HepG2 (cell line): ENCODE measurements at regions not wholly inside any gene's neighbourhood (a gene's known extent, or its start where the extent isn't known, plus 50 kb on each side); places are given as distances from the start of the nearest gene placed in this dataset.

Source experiments
- ATAC-seq: fragments of 200-7000 bp; cut with Tn5 transposase; 3 replicates; pipeline ENCODE4 v1.9.1; 2020; ENCODE audit warnings: mild to moderate bottlenecking, moderate library complexity
- BruUV-seq: library from RNA; stranded (reverse); fragments of 400-500 nt; replicated peaks from 2 replicates; lab custom pipeline; 2021; lab: Mats Ljungman, UMichigan
- CTCF ChIA-PET: fragments of 300-600 bp; formaldehyde crosslinking; extraction: SDS; loops from one replicate; lab custom pipeline; 2021; ENCODE audit warnings: low total read pairs, inconsistent platforms, low intra/inter-chr PET ratio; lab: Yijun Ruan, JAX
- POLR2A ChIA-PET: fragments of 350-600 bp; sonication (Branson Sonifier 250); formaldehyde crosslinking; loops from one replicate; lab custom pipeline; 2020; ENCODE audit warnings: antibody characterized with exemption, inconsistent platforms; lab: Yijun Ruan, JAX
- DNase-seq: peaks from one replicate; pipeline ENCODE4 v3.0.0-alpha.2; 2015; ENCODE audit warnings: low spot score
- FAIRE-seq: peaks from 3 replicates; lab custom pipeline; 2011; peaks lifted over from hg19 to GRCh38; lab: Jason Lieb, UNC
- H2AFZ ChIP-seq: one replicate; pipeline ENCODE4 v1.6.1; 2011; ENCODE audit warnings: low read length, inconsistent platforms
- H3K27ac ChIP-seq: fragments of 300-600 bp; 3 replicates; pipeline ENCODE4 v1.8.0; 2011; ENCODE audit warnings: mixed run types, mild to moderate bottlenecking, mixed read lengths, low read length, inconsistent platforms; ENCODE audit not compliant: insufficient read depth; ENCODE audit errors: extremely low read length
- H3K27me3 ChIP-seq, 2 experiments: fragments of 200-600 bp in 1 of 2; 2 replicates in 1 of 2; 3 replicates in 1 of 2; pipeline versions ENCODE4 v1.6.0 to v1.8.0; 2011; ENCODE audit warnings: low read length in 2 of 2, mild to moderate bottlenecking in 2 of 2, moderate library complexity in 2 of 2, inconsistent platforms in 1 of 2; ENCODE audit not compliant: insufficient read depth in 2 of 2, control insufficient read depth in 1 of 2
- H3K36me3 ChIP-seq, 2 experiments: fragments of 200-600 bp in 1 of 2; replicated peaks in 1 of 2; 2 replicates in 1 of 2; 3 replicates in 1 of 2; pipeline versions ENCODE4 v1.5.1 to v1.8.0; 2011; ENCODE audit warnings: low read length in 2 of 2, inconsistent platforms in 1 of 2; ENCODE audit not compliant: insufficient read depth in 2 of 2, control insufficient read depth in 1 of 2
- H3K4me1 ChIP-seq: 2 replicates; pipeline ENCODE4 v1.5.1; 2012; ENCODE audit warnings: low read length, inconsistent platforms; ENCODE audit not compliant: insufficient read depth
- H3K4me2 ChIP-seq: 2 replicates; pipeline ENCODE4 v1.6.0; 2011; ENCODE audit warnings: low read depth, low read length, inconsistent platforms
- H3K4me3 ChIP-seq, 3 experiments: fragments of 200-600 bp in 1 of 3; sonication (generic), shearing (Covaris generic) in 1 of 3; replicated peaks in 1 of 3; 2 replicates each; pipeline ENCODE4 v1.5.1; 2011 to 2016; ENCODE audit warnings: low read length in 3 of 3, inconsistent platforms in 2 of 3, low read depth in 2 of 3, mild to moderate bottlenecking in 2 of 3, control low read depth in 1 of 3, mixed read lengths in 1 of 3; ENCODE audit not compliant: insufficient read depth in 1 of 3
- H3K79me2 ChIP-seq: one replicate; pipeline ENCODE4 v1.6.1; 2011; ENCODE audit warnings: low read length, inconsistent platforms; ENCODE audit not compliant: insufficient read depth
- H3K9ac ChIP-seq: 2 replicates; pipeline ENCODE4 v1.6.0; 2011; ENCODE audit warnings: mild to moderate bottlenecking, low read depth, low read length, inconsistent platforms; ENCODE audit not compliant: insufficient read depth
- H3K9me3 ChIP-seq: 2 replicates; pipeline ENCODE4 v1.5.1; 2012; ENCODE audit warnings: mild to moderate bottlenecking, low read length
- H4K20me1 ChIP-seq: 2 replicates; pipeline ENCODE4 v1.6.0; 2011; ENCODE audit warnings: inconsistent platforms, mild to moderate bottlenecking, low read length, moderate library complexity; ENCODE audit not compliant: insufficient read depth
- DBP ChIP-seq: sonication (generic); formaldehyde crosslinking; IDR thresholded peaks from 2 replicates; pipeline ENCODE4 v1.4.0; 2020; ENCODE audit warnings: missing genetic modification reagents; ENCODE audit errors: not compliant biosample characterization
- IRF2 ChIP-seq: IDR thresholded peaks from 2 replicates; pipeline ENCODE4 v1.6.1; 2018; ENCODE audit warnings: missing genetic modification reagents, missing compliant biosample characterization
- KAT8 ChIP-seq: IDR thresholded peaks from 2 replicates; pipeline ENCODE4 v1.6.1; 2016; ENCODE audit warnings: missing genetic modification reagents, missing compliant biosample characterization
- KDM3A ChIP-seq: IDR thresholded peaks from 2 replicates; pipeline ENCODE4 v1.6.1; 2018; ENCODE audit warnings: low read depth, missing compliant biosample characterization
- KLF9 ChIP-seq: IDR thresholded peaks from 2 replicates; pipeline ENCODE4 v1.6.1; 2016; ENCODE audit warnings: low read depth
- MBNL3 ChIP-seq: fragments of 250-450 bp; sonication (Bioruptor Pico); conservative IDR thresholded peaks from 2 replicates; pipeline ENCODE4 v1.8.0; 2022; ENCODE audit warnings: mild to moderate bottlenecking, inconsistent platforms
- MLLT10 ChIP-seq: sonication (generic); formaldehyde crosslinking; IDR thresholded peaks from 2 replicates; pipeline ENCODE4 v1.4.0; 2020; ENCODE audit warnings: missing genetic modification reagents
- MXD3 ChIP-seq: IDR thresholded peaks from 2 replicates; pipeline ENCODE4 v1.6.1; 2016; ENCODE audit warnings: mild to moderate bottlenecking, missing biosample characterization, missing genetic modification reagents
- RBAK ChIP-seq: sonication (generic); formaldehyde crosslinking; IDR thresholded peaks from 2 replicates; pipeline ENCODE4 v1.5.1; 2020; ENCODE audit warnings: mild to moderate bottlenecking, missing genetic modification reagents
- ZHX2 ChIP-seq, 2 experiments: sonication (generic) in 1 of 2; formaldehyde crosslinking in 1 of 2; IDR thresholded peaks; 2 replicates each; pipeline versions ENCODE4 v1.6.1 to v1.9.0; 2014 to 2022; ENCODE audit warnings: antibody characterized with exemption in 1 of 2, borderline replicate concordance in 1 of 2, inconsistent platforms in 1 of 2, low read depth in 1 of 2, missing genetic modification reagents in 1 of 2
- ZNF143 ChIP-seq: sonication (generic); formaldehyde crosslinking; IDR thresholded peaks from 2 replicates; pipeline ENCODE4 v1.4.0; 2020; ENCODE audit warnings: missing genetic modification reagents
- ZNF598 ChIP-seq: sonication (generic); formaldehyde crosslinking; IDR thresholded peaks from 2 replicates; pipeline ENCODE4 v1.5.1; 2020; ENCODE audit warnings: mild to moderate bottlenecking, missing genetic modification reagents, borderline replicate concordance
- WGBS: methylation state at CpG from one replicate; pipeline ENCODE4 v1.1.6; 2017; ENCODE audit warnings: low lambda C conversion rate; 5-methylcytosine and 5-hydroxymethylcytosine counted together
- in situ Hi-C: cut with HindIII; loops from 2 replicates; pipeline ENCODE4 v1.10.0; 2017; ENCODE audit warnings: low pct_unique_long_range_greater_than_20kb; ENCODE audit not compliant: extremely low pct_ligation_motif_present
- intact Hi-C: fragments of 100-400 bp; cut with micrococcal nuclease; formaldehyde crosslinking; loops from one replicate; pipeline ENCODE4 v1.10.0; 2022; ENCODE audit not compliant: unreplicated experiment
- TF ChIP-seq, protein P1 (sequence below): sonication (generic); formaldehyde crosslinking; IDR thresholded peaks from 2 replicates; pipeline ENCODE4 v1.8.1; 2022; ENCODE audit warnings: mild to moderate bottlenecking, missing genetic modification reagents
- TF ChIP-seq, protein P2 (sequence below): sonication (generic); formaldehyde crosslinking; IDR thresholded peaks from 2 replicates; pipeline ENCODE4 v1.8.1; 2023; ENCODE audit warnings: mild to moderate bottlenecking, missing genetic modification reagents

GRCh38 chr2:16245481-16246054, 305.2 kb downstream of the MYCN start:
- H3K4me1 ChIP-seq, result no peaks in the 10 kb centered on the region; the same call in 1 of the 2 replicates
- CTCF ChIA-PET, result no interaction called here
- H3K9me3 ChIP-seq, result no peaks in the 10 kb centered on the region
- H3K36me3 ChIP-seq, result no peaks in the 10 kb centered on the region
- DNase-seq (no peak), ATAC-seq (no peak), FAIRE-seq (no peak)
- no peak overlapping the region for H3K4me2 ChIP-seq
- H3K79me2 ChIP-seq, result no peaks in the 10 kb centered on the region
- H4K20me1 ChIP-seq, result no peaks in the 10 kb centered on the region
- H3K27me3 ChIP-seq, result peaks cover 0 to 12% of the 10 kb centered on the region in 2 experiments; a peak in 2 of 5 replicates
- no peak overlapping the region for H3K4me3 ChIP-seq
- no TSS peak for BruUV-seq
- in situ Hi-C loops (no loop called here), intact Hi-C loops (no loop called here)
- H3K27ac ChIP-seq, result no peak overlapping the region
- POLR2A ChIA-PET, result no interaction called here
- H3K9ac ChIP-seq, result no peak overlapping the region
- no peak overlapping the region for H2AFZ ChIP-seq
- WGBS, result 48% methylated on average over 5 of the region's 5 CpGs
- TF ChIP-seq DBP (CRISPR knock-in tag) (no peak), IRF2 (no peak), ZHX2 (IDR thresholded peaks at IDR 0.05; ENCODE audit: low read depth) (no peak), ZHX2 (CRISPR knock-in tag; IDR thresholded peaks at IDR 0.05; ENCODE audit: borderline replicate concordance) (no peak), KAT8 (CRISPR knock-in tag) (no peak), KLF9 (CRISPR knock-in tag) (no peak), RBAK (CRISPR knock-in tag) (no peak), MBNL3 (no peak), ZNF143 (CRISPR knock-in tag) (no peak), MLLT10 (no peak), ZNF598 (CRISPR knock-in tag) (no peak), MXD3 (no peak), KDM3A (no peak)
- TF ChIP-seq, protein P1, sequence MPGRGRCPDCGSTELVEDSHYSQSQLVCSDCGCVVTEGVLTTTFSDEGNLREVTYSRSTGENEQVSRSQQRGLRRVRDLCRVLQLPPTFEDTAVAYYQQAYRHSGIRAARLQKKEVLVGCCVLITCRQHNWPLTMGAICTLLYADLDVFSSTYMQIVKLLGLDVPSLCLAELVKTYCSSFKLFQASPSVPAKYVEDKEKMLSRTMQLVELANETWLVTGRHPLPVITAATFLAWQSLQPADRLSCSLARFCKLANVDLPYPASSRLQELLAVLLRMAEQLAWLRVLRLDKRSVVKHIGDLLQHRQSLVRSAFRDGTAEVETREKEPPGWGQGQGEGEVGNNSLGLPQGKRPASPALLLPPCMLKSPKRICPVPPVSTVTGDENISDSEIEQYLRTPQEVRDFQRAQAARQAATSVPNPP, result no peak
- TF ChIP-seq, protein P2, sequence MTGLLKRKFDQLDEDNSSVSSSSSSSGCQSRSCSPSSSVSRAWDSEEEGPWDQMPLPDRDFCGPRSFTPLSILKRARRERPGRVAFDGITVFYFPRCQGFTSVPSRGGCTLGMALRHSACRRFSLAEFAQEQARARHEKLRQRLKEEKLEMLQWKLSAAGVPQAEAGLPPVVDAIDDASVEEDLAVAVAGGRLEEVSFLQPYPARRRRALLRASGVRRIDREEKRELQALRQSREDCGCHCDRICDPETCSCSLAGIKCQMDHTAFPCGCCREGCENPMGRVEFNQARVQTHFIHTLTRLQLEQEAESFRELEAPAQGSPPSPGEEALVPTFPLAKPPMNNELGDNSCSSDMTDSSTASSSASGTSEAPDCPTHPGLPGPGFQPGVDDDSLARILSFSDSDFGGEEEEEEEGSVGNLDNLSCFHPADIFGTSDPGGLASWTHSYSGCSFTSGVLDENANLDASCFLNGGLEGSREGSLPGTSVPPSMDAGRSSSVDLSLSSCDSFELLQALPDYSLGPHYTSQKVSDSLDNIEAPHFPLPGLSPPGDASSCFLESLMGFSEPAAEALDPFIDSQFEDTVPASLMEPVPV, result no peak
